GM10266 (cell line): ENCODE measurements at regions not wholly inside any gene's neighbourhood (a gene's known extent, or its start where the extent isn't known, plus 50 kb on each side); places are given as distances from the start of the nearest gene placed in this dataset.

Source experiments
- DNase-seq: peaks from one replicate; pipeline ENCODE4 v3.0.0; 2012; ENCODE audit errors: extremely low spot score
- CTCF ChIP-seq: IDR thresholded peaks from 2 replicates; pipeline ENCODE4 v1.5.1; 2012; ENCODE audit warnings: mild to moderate bottlenecking, low read depth; ENCODE audit not compliant: control insufficient read depth, insufficient read depth; ENCODE audit errors: missing control alignments

GRCh38 chr15:85963262-85963760 lies 116.4 kb upstream of the AGBL1 start:
- DNase-seq, result no peak
- TF ChIP-seq CTCF, result no peak

- DNase-seq, result no peak
Measured at GRCh38 chr15:85964471-85964870, 115.2 kb upstream of the AGBL1 start.

GRCh38 chr15:85967553-85967952 lies 112.1 kb upstream of the AGBL1 start:
- TF ChIP-seq CTCF, result no peak
- DNase-seq, result no peak

More at GRCh38 chr15:85964471-85964870, 115.2 kb upstream of the AGBL1 start:
- TF ChIP-seq CTCF, result no peak

- no peak for TF ChIP-seq CTCF
- no peak for DNase-seq
Measured at GRCh38 chr15:85972805-85973540, 106.7 kb upstream of the AGBL1 start.

GRCh38 chr15:85973584-85974347 lies 105.9 kb upstream of the AGBL1 start:
- DNase-seq, result no peak
- no peak for TF ChIP-seq CTCF

GRCh38 chr15:85974348-85974705 lies 105.3 kb upstream of the AGBL1 start:
- no peak for DNase-seq
- no peak for TF ChIP-seq CTCF

- no peak for DNase-seq
- no peak for TF ChIP-seq CTCF
Measured at GRCh38 chr15:85974742-85975141, 104.9 kb upstream of the AGBL1 start.
